ENCODE measurements at regions not wholly inside any gene's neighbourhood (a gene's known extent, or its start where the extent isn't known, plus 50 kb on each side); places are given as distances from the start of the nearest gene placed in this dataset.

DNA sequence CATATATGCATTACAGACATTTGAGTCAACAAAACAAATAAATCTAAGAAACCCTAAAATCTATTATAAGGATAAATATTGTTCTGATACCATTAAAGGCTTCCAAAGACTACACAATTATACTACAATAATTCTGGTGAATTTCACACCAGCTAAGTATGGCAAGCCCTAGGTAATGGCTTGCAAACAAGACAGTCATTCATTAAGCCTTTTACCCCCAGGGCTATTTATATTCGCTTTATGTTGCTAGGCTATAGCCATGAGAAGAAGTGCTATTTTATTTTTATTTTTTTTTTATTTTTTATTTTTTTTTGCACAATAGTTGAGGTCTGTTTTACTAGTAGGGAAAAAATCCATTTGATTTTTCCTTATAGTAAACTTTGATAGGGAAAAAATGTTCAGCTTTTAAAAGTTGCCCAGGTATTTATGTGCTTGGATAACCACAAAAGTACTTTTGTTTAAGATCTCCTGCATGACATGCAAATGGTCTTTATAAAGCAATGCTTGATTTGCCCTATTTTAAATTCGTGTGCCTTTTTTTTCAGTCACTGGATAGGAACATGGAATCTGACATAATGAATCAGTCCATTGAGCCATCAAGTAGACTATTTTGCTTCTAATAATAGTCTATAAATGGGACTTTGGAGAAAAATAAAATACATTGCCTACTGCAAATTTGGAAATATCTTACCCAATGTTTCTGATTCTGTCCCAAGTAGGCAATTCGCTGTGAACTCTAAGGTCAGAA, 946.3 kb upstream of the COX7C start:
- DNase-seq, result no peak
- H3K4me3 Mint-ChIP-seq, result no peak overlapping the region
- H3K27ac Mint-ChIP-seq, result no peak overlapping the region
- CTCF ChIA-PET, result no interaction called here
- H3K4me1 Mint-ChIP-seq, result no peaks in the 10 kb centered on the region
- no peaks in the 10 kb centered on the region for H3K27me3 Mint-ChIP-seq
- POLR2A ChIA-PET, result no interaction called here
- H3K9me3 Mint-ChIP-seq, result peaks cover 3% of the 10 kb centered on the region
- no peaks in the 10 kb centered on the region for H3K36me3 Mint-ChIP-seq (ENCODE audit: low read depth)

DNA sequence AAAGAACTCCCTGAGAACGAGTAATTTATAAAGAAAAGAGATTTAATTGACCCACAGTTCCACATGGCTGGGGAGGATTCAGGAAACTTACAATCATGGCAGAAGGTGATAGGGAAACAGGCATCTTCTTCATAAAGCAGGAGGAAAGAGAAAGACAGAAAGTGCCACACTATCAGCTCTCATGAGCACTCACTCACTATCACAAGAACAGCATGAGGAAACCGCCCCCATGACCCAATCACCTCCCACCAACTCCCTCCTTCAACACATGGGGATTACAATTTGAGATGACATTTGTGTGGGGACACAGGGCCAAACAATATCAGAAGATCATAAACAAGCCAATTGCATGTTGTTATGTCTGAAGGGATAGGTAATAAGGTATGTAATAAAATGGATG, 935.9 kb upstream of the COX7C start:
- Mint-ChIP-seq H3K4me1 (no peaks in the 10 kb centered on the region), H3K27ac (no peak overlapping the region), H3K36me3 (ENCODE audit: low read depth) (no peaks in the 10 kb centered on the region), H3K9me3 (peaks cover 2% of the 10 kb centered on the region), H3K4me3 (no peak overlapping the region), H3K27me3 (no peaks in the 10 kb centered on the region)
- CTCF ChIA-PET, result no interaction called here
- DNase-seq, result no peak
- POLR2A ChIA-PET, result no interaction called here

DNA sequence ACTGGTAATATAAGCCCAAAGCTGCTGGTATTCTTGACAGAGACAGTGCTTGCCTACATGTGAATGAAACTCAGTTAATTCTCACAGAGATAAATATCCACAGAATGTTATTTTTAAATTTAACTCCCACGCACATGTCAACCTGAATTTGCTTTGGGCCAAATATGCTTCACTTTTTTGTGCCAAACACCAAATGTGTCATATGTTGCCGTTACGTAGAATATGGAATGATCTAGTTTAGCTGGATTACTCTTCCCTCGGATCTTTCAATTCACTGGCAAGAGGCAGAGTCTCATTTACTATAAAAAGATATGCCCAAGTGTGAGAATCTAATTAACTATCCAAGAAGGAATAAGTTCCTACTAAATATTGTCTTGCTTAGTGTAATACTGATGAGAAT, 933.4 kb upstream of the COX7C start:
- CTCF ChIA-PET, result no interaction called here
- Mint-ChIP-seq H3K9me3 (peaks cover 2% of the 10 kb centered on the region), H3K27me3 (no peaks in the 10 kb centered on the region), H3K4me3 (no peak overlapping the region), H3K4me1 (no peaks in the 10 kb centered on the region), H3K27ac (no peak overlapping the region), H3K36me3 (ENCODE audit: low read depth) (no peaks in the 10 kb centered on the region)
- POLR2A ChIA-PET, result no interaction called here
- DNase-seq, result no peak

DNA sequence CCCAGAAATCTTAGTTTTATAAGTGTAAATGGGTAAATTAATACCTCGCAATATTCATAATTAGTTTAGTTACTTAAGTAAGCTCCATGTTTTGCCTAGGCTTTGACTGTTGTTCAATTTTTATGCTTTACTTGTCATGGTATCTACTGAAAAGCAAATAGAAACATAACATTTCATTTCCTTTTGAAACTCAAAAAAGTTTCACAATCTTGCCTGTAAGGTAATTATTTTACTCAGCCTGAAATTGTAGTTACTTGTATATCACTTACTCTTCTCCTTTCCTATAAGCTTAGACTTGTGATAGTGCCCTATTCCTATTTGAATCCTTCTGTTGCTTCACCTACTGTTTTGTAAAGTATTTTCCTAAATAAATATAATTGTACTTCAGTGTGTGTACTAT, 914.4 kb upstream of the COX7C start:
- Mint-ChIP-seq H3K4me3 (no peak overlapping the region), H3K27me3 (no peaks in the 10 kb centered on the region), H3K36me3 (ENCODE audit: low read depth) (no peaks in the 10 kb centered on the region), H3K9me3 (peaks cover 5% of the 10 kb centered on the region), H3K4me1 (no peaks in the 10 kb centered on the region), H3K27ac (no peak overlapping the region)
- ChIA-PET CTCF (no interaction called here), POLR2A (no interaction called here)
- no peak for DNase-seq

DNA sequence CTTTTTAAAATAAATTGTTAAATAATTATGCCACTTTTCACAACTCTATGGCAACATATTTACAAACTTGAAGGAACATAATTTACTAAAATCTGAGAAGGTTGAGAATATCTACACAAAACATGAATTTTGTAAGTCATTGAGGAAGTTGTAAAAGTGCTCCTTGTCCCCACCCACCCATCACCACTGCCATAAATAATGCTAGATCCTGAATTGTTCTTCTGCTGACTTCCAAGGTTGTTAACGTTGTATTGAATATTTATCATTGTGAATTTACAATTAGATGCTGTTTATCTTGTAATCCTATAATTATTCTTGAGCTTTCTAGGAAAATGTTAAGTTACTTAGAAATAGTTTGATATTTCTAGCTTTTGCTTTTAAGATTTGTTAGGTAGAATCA, 908.0 kb upstream of the COX7C start:
- Mint-ChIP-seq H3K4me3 (no peak overlapping the region), H3K27me3 (no peaks in the 10 kb centered on the region), H3K36me3 (ENCODE audit: low read depth) (no peaks in the 10 kb centered on the region), H3K9me3 (peaks cover 4% of the 10 kb centered on the region), H3K4me1 (no peaks in the 10 kb centered on the region), H3K27ac (no peak overlapping the region)
- DNase-seq, result no peak
- ChIA-PET CTCF (no interaction called here), POLR2A (no interaction called here)

DNA sequence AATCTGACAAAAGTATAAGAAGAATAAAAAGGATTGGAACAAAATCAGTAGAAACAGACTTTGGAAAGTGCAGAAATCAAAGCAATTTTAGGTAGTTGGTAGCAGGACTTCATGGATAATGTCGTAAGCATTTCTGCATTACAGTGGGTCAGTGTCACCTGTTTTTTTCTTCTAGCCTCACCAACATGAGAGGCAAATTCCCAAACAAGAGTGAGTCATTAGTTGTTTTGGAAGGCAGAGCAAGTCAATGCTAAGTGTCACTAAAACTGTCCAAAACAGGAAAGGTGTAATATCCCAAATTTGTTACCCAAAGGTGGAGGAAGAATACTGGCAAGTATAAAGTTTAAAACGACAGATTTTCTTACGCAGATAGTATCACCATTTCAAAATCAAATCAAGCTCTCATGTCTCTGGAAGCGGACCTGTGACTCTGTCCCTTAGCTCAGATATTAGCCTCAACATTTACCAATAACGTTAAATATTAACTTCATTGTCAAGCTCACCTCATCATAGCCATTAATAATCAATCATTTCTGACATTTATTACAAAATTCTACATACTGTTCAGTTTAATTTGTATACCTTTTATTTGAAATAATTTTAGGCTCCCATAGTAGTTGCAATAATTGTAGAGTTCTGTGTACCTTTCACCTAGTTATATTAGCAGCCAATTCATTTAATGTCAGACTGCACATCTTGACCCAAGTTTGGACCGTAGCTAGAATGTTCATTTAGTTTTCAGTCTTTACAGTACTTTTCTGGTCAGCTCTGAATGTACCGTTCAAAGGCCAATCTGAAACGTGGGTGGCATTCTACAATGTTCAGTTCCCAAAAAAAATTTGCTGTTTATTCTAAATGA, 901.2 kb upstream of the COX7C start:
- no peak overlapping the region for H3K27ac Mint-ChIP-seq
- no peak for DNase-seq
- H3K4me3 Mint-ChIP-seq, result no peak overlapping the region
- POLR2A ChIA-PET, result no interaction called here
- no peaks in the 10 kb centered on the region for H3K4me1 Mint-ChIP-seq
- H3K27me3 Mint-ChIP-seq, result no peaks in the 10 kb centered on the region
- no peaks in the 10 kb centered on the region for H3K36me3 Mint-ChIP-seq (ENCODE audit: low read depth)
- no peaks in the 10 kb centered on the region for H3K9me3 Mint-ChIP-seq
- CTCF ChIA-PET, result no interaction called here

DNA sequence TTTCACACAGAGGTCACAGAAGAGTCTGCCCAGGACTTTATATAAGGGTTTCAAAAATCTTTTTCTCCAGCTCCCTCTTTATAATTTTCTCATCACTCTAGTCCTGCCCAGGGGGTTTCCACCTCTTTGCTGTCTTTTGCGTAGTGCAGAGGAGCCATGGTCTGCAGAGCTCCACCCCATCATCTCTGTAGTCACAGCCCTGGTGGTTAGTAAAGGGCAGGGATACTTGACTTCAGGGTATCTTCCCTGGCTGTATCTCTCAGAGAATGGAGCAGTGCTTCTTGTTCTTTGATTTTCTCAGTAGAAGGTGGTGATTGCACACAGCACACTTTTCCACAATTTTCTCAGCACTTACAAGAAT, 900.6 kb upstream of the COX7C start:
- POLR2A ChIA-PET, result no interaction called here
- Mint-ChIP-seq H3K9me3 (no peaks in the 10 kb centered on the region), H3K4me1 (no peaks in the 10 kb centered on the region), H3K27ac (no peak overlapping the region), H3K36me3 (ENCODE audit: low read depth) (no peaks in the 10 kb centered on the region), H3K4me3 (no peak overlapping the region), H3K27me3 (no peaks in the 10 kb centered on the region)
- no peak for DNase-seq
- CTCF ChIA-PET, result no interaction called here

DNA sequence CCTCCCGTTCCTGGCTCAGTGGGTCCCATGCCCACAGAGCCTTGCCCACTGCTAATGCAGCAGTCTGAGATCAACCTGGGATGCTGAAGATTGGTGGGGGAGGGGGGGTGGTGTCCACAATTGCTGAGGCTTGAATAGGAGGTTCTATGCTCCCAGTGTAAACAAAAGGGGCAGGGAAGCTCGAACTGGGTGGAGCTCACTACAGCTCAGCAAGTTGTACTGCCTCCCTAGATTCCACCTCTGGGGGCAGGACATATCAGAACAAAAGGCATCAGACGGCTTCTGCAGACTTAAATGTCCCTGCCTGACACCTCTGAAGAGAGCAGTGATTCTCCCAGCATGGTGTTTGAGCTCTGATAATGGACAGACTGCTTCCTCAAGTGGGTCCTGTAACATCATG, 885.6 kb upstream of the COX7C start:
- peaks cover 9% of the 10 kb centered on the region for H3K9me3 Mint-ChIP-seq
- H3K36me3 Mint-ChIP-seq (ENCODE audit: low read depth), result no peaks in the 10 kb centered on the region
- H3K27ac Mint-ChIP-seq, result no peak overlapping the region
- POLR2A ChIA-PET, result no interaction called here
- no peak overlapping the region for H3K4me3 Mint-ChIP-seq
- CTCF ChIA-PET, result no interaction called here
- DNase-seq, result no peak
- H3K27me3 Mint-ChIP-seq, result no peaks in the 10 kb centered on the region
- H3K4me1 Mint-ChIP-seq, result no peaks in the 10 kb centered on the region

DNA sequence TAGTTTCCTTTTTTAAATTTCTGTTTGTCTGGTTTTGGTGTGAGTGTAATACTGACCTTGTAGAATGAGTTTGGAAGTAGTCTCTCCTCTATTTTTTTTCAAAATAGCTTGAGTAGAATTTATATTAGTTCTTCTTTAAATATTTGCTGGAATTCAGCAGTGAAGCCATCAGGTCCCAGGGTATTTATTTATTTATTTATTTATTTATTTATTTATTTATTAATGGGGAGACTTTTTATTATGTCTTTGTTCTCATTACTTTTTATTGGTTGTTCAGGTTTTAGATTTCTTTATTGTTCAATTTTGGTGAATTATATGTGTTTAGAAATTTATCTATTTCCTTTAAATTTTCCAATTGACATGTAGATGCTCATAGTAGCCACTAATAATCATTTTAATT, 875.8 kb upstream of the COX7C start:
- H3K27ac Mint-ChIP-seq, result no peak overlapping the region
- no peaks in the 10 kb centered on the region for H3K9me3 Mint-ChIP-seq
- DNase-seq, result no peak
- H3K4me1 Mint-ChIP-seq, result no peaks in the 10 kb centered on the region
- no peak overlapping the region for H3K4me3 Mint-ChIP-seq
- no peaks in the 10 kb centered on the region for H3K36me3 Mint-ChIP-seq (ENCODE audit: low read depth)
- POLR2A ChIA-PET, result no interaction called here
- no peaks in the 10 kb centered on the region for H3K27me3 Mint-ChIP-seq
- CTCF ChIA-PET, result no interaction called here

DNA sequence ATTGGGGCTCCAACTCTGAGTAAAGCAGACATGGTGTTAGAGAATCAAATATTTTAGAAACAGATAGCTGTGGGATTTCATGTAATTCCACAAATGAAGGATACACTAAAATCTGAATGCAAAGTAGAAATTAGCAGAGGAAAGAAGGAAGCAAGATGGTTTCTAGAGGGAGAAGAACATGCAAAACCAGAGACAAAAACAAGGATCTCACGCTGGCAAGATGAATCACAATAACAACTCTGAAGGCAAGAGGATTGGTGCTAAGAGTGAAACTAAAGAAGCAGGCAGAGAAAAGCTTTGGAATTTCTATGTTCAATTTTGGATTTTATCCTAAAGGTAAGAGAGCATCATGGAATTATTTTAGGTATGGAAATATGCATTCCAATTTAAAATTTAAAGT, 857.2 kb upstream of the COX7C start:
- Mint-ChIP-seq H3K36me3 (ENCODE audit: low read depth) (no peaks in the 10 kb centered on the region), H3K4me3 (no peak overlapping the region), H3K4me1 (no peaks in the 10 kb centered on the region), H3K27me3 (no peaks in the 10 kb centered on the region), H3K27ac (no peak overlapping the region), H3K9me3 (peaks cover 6% of the 10 kb centered on the region)
- DNase-seq, result no peak
- CTCF ChIA-PET, result no interaction called here
- POLR2A ChIA-PET, result no interaction called here

DNA sequence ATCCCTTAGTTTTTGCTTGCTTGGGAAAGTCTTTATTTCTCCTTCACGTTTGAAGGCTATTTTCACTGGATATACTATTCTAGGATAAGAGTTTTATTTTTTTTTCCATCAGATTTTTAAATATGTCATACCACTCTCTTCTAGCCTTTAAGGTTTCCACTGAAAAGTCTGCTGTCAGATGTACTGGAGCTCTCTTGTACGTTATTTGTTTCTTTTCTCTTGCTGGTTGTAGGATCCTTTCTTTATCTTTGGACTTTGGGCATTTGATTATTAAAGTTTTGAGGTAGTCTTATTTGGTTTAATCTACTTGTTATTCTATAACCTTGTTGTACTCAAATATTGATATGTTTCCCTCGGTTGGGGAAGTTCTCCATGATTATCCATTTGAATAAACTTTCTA, 848.4 kb upstream of the COX7C start:
- CTCF ChIA-PET, result no interaction called here
- H3K36me3 Mint-ChIP-seq (ENCODE audit: low read depth), result no peaks in the 10 kb centered on the region
- DNase-seq, result no peak
- H3K27ac Mint-ChIP-seq, result no peak overlapping the region
- H3K9me3 Mint-ChIP-seq, result peaks cover 9% of the 10 kb centered on the region
- no peak overlapping the region for H3K4me3 Mint-ChIP-seq
- POLR2A ChIA-PET, result no interaction called here
- no peaks in the 10 kb centered on the region for H3K27me3 Mint-ChIP-seq
- no peaks in the 10 kb centered on the region for H3K4me1 Mint-ChIP-seq

DNA sequence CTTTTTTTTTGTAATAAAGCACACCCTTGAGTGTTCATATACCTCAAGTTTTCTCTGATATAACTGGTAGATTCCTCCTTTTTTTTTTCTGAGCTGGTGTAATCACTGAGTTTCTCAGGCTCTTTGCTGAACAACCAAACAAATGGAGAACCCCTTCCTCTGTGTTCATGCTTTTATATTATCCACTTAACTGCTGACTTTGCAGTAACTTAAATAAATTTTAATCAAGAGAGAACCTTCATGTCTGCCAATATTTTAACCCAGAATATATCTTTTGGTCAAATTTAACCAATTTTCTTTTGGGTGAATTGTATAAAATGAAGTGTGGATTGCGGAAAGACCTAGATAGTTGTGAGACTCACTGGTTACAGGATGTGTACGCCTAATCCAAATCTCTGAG, 833.0 kb upstream of the COX7C start:
- no peaks in the 10 kb centered on the region for H3K4me1 Mint-ChIP-seq
- ChIA-PET POLR2A (no interaction called here), CTCF (no interaction called here)
- no peak overlapping the region for H3K4me3 Mint-ChIP-seq
- H3K36me3 Mint-ChIP-seq (ENCODE audit: low read depth), result no peaks in the 10 kb centered on the region
- H3K27me3 Mint-ChIP-seq, result no peaks in the 10 kb centered on the region
- H3K9me3 Mint-ChIP-seq, result peaks cover 2% of the 10 kb centered on the region
- DNase-seq, result no peak
- H3K27ac Mint-ChIP-seq, result no peak overlapping the region

DNA sequence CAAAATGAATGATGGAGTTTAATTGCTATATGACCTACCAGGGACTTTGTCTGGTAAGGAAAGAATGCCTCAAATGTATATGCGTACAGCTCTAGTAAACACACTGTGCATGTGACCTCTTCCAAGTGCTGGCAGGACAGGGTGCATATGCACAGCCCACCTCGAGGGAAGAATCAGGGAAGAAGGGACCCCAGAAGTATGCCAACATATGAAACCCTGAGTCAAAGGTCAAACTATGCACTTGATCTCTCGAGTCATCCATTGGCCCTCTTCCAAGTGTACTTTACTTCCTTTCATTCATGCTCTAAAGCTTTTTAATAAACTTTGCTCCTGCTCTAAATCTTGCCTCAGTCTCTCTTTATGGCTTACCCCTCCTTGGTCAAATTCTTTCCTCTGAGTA, 804.6 kb upstream of the COX7C start:
- Mint-ChIP-seq H3K27me3 (no peaks in the 10 kb centered on the region), H3K9me3 (peaks cover 3% of the 10 kb centered on the region), H3K27ac (no peak overlapping the region), H3K4me3 (no peak overlapping the region), H3K36me3 (ENCODE audit: low read depth) (no peaks in the 10 kb centered on the region), H3K4me1 (no peaks in the 10 kb centered on the region)
- CTCF ChIA-PET, result no interaction called here
- no peak for DNase-seq
- POLR2A ChIA-PET, result no interaction called here

DNA sequence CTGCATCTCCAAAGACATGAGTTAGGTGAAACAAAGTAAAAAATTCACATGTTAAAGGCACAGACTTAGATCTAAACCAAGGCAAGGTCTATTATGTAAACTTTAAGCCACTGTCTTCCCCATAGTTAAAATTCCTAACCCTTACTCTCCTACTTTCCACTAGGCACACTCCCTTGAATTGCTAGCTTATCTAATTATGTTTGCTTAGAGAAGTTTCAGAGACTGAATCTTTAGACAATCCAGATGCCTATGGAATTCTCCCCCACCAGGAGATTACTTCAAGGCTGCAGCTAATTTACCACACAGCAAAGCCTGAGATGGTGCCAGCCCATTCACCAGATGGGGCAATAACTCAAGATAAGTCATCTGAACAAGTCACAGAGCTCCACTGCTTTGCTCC, 803.1 kb upstream of the COX7C start:
- ChIA-PET CTCF (no interaction called here), POLR2A (no interaction called here)
- H3K36me3 Mint-ChIP-seq (ENCODE audit: low read depth), result no peaks in the 10 kb centered on the region
- DNase-seq, result no peak
- H3K27me3 Mint-ChIP-seq, result no peaks in the 10 kb centered on the region
- H3K4me3 Mint-ChIP-seq, result no peak overlapping the region
- H3K27ac Mint-ChIP-seq, result no peak overlapping the region
- H3K9me3 Mint-ChIP-seq, result peaks cover 3% of the 10 kb centered on the region
- H3K4me1 Mint-ChIP-seq, result no peaks in the 10 kb centered on the region

All from activated CD4-positive, alpha-beta memory T cell treated with anti-CD3 and anti-CD28 coated beads, Interleukin-2, amount 10 ng/mL, durations not matched to agents 7 days and 5 days (primary cell).